ENCODE measurements at regions not wholly inside any gene's neighbourhood (a gene's known extent, or its start where the extent isn't known, plus 50 kb on each side); places are given as distances from the start of the nearest gene placed in this dataset.

GRCh38 chr9:30800421-30800820 is 1584.0 kb upstream of the ACO1 start:
- no peak overlapping the region for H3K9ac ChIP-seq (ENCODE audit: insufficient read depth in 1 of 2, low read depth in 2 of 2, low read length in 2 of 2)
- H3K79me2 ChIP-seq (ENCODE audit: control insufficient read depth, insufficient read depth, low read length): no peaks in the 10 kb centered on the region
- CTCF ChIA-PET (ENCODE audit: low intra/inter-chr PET ratio): no interaction called here
- intact Hi-C loops (cut with micrococcal nuclease) (no loop called here), in situ Hi-C loops (cut with MboI) (no loop called here)
- no peaks in the 10 kb centered on the region for H4K20me1 ChIP-seq (replicated peaks; ENCODE audit: control insufficient read depth, insufficient read depth, low read length)
- ATAC-seq (no peak), DNase-seq (ENCODE audit: extremely low read depth in 1 of 4, low spot score in 3 of 4) (no peak), FAIRE-seq (no peak)
- POLR2A ChIA-PET: no interaction called here
- no peaks in the 10 kb centered on the region for H3K9me3 ChIP-seq (replicated peaks; ENCODE audit: control insufficient read depth, insufficient read depth, low read depth, low read length)
- no peak overlapping the region for H3K4me3 ChIP-seq
- no TSS peak for BruUV-seq (replicated peaks)
- H3K27me3 ChIP-seq (ENCODE audit: control insufficient read depth in 2 of 2, insufficient read depth in 2 of 2, low read length in 2 of 2): no peaks in the 10 kb centered on the region
- no peaks in the 10 kb centered on the region for H3K4me1 ChIP-seq (replicated peaks in 1 of 2; ENCODE audit: control insufficient read depth in 2 of 2, insufficient read depth in 2 of 2, low read length in 2 of 2)
- no peaks in the 10 kb centered on the region for H3K36me3 ChIP-seq (ENCODE audit: control insufficient read depth, insufficient read depth, low read length)
- no peak overlapping the region for H3K4me2 ChIP-seq (ENCODE audit: insufficient read depth, low read length)
- WGBS (ENCODE audit: insufficient coverage, low coverage, missing lambda C conversion rate): no CpG with 5 or more reads among the region's 14 CpGs
- H3K27ac ChIP-seq (ENCODE audit: extremely low read depth, low read depth, low read length): no peak overlapping the region
- TF ChIP-seq POLR2G (IDR thresholded peaks at IDR 0.05; ENCODE audit: low read depth, low read length) (no peak), ZC3H11A (IDR thresholded peaks at IDR 0.05; ENCODE audit: low read depth, low read length) (no peak), PHB (CRISPR knock-in tag; IDR thresholded peaks at IDR 0.05) (no peak), DDX20 (tag; IDR thresholded peaks at IDR 0.05; ENCODE audit: low read depth) (no peak)
- TF ChIP-seq, protein P1, sequence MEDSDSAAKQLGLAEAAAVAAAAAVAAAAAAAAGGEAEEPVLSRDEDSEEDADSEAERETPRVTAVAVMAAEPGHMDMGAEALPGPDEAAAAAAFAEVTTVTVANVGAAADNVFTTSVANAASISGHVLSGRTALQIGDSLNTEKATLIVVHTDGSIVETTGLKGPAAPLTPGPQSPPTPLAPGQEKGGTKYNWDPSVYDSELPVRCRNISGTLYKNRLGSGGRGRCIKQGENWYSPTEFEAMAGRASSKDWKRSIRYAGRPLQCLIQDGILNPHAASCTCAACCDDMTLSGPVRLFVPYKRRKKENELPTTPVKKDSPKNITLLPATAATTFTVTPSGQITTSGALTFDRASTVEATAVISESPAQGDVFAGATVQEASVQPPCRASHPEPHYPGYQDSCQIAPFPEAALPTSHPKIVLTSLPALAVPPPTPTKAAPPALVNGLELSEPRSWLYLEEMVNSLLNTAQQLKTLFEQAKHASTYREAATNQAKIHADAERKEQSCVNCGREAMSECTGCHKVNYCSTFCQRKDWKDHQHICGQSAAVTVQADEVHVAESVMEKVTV (CRISPR knock-in tag; IDR thresholded peaks at IDR 0.05): no peak
- TF ChIP-seq, protein P2, sequence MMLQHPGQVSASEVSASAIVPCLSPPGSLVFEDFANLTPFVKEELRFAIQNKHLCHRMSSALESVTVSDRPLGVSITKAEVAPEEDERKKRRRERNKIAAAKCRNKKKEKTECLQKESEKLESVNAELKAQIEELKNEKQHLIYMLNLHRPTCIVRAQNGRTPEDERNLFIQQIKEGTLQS (IDR thresholded peaks at IDR 0.05): no peak
- TF ChIP-seq, protein P2 (CRISPR knock-in tag; conservative IDR thresholded peaks at IDR 0.05): no peak
- no peak overlapping the region for H2AFZ ChIP-seq (ENCODE audit: low read depth, low read length)
- no peaks in the 10 kb centered on the region for H3K9me1 ChIP-seq (ENCODE audit: control insufficient read depth, insufficient read depth, low read length)

All from K562 (cell line).